IPS DF 4.7 (cell line): ENCODE measurements at regions not wholly inside any gene's neighbourhood (a gene's known extent, or its start where the extent isn't known, plus 50 kb on each side); places are given as distances from the start of the nearest gene placed in this dataset.

Source experiments
- DNase-seq: peaks from one replicate; pipeline ENCODE4 v3.0.0-alpha.2; 2013; ENCODE audit warnings: low spot score; ENCODE audit errors: extremely low read depth

DNA sequence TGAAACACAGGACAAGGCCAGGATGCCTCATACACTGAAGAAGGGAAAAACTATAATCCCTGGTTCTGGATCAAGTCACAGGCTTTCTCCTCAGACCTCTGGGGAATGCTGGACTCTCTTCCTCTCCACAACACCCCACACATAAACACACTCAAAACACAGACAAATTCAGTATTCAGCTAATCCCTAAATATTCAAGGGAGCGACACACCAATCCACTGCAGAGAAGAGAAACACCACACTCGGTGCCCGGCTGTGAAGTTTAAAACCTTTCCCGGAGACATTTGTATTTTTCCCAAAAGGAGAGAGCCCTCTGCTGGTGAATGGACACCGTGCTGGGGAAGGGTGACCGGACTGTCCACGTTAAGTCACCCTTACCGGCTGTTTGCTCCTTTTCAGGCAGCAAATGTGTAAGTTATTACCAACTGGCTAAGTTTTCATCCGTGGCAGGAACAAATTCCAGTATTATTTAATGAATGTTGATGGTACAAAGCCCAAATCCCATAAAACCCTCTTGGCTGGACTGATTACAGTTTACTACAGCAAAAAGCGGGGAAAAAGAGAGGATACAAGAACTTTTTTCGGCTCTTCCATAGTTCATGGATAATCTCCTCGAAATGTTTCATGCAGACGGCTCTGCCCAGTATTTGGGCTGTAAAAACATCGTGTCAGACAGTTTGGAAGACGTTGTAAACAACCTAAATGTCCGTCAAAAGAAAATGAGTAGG, 130.9 kb upstream of the SLC30A5 start:
- DNase-seq = peak; percentile 53

- no peak for DNase-seq
These were observed 129.1 kb upstream of the SLC30A5 start for GRCh38 chr5:68964679-68965078.

- DNase-seq = no peak
These were observed 127.9 kb upstream of the SLC30A5 start for GRCh38 chr5:68965926-68966325.

GRCh38 chr5:68966596-68966995, 127.2 kb upstream of the SLC30A5 start:
- DNase-seq = no peak

- no peak for DNase-seq
These were observed 125.4 kb upstream of the SLC30A5 start for GRCh38 chr5:68968429-68968828.

DNA sequence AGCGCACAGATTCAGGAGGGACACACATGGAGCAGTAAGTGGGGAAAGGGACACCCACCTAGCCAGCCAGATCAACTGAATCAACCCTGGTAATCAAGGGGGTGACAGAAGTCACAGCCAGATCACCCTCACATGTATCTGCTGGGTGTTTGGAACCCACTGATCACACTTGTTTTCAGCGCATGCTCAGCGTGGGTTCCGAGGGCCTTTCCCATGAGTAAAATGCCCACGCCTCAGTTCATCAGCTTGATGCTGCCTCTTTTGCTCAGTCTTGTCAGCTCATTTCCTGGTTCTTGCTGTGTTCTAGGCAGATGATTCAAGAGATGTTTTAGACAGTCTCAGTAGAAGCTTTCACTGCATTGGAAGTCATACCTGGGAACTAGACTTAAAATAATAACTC, 123.2 kb upstream of the SLC30A5 start:
- DNase-seq = no peak

GRCh38 chr5:68973696-68974095, 120.1 kb upstream of the SLC30A5 start:
- DNase-seq = no peak

DNA sequence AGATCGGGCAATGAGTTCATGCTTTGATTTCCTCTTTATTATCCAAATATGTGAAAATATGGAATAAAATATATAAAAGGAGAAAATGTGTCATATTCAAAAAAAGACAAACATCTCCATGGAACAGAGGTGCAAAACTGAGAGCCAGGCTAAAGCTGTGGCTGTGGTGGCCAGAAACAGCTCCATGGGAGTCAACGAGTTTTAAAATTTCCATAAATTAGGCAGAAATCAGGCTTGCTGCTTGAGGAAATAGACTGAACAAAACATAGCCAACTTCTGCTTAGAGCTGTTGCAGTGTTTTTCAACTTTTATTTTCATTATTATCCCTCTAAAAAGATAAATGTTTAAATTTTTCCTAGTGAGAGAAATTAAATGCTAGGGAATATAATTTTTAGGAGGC, 110.8 kb upstream of the SLC30A5 start:
- DNase-seq = no peak

DNA sequence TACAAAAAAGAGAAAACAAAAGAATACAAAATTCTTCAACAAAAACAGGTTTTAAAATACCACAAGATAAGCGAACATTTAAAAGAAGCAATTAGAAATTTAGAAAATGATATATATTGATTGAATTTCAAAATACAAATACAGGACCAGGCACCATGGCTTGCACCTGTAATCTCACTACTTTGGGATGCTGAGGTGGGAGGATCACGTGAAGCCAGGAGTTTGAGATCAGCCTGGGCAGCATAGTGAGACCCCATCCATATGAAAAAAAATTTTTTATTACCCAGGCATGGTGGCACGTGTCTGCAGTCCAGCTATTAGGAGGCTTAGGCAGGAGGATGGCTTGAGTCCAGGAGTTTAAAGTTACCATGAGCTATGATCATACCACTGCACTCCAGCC, 109.9 kb upstream of the SLC30A5 start:
- no peak for DNase-seq

DNA sequence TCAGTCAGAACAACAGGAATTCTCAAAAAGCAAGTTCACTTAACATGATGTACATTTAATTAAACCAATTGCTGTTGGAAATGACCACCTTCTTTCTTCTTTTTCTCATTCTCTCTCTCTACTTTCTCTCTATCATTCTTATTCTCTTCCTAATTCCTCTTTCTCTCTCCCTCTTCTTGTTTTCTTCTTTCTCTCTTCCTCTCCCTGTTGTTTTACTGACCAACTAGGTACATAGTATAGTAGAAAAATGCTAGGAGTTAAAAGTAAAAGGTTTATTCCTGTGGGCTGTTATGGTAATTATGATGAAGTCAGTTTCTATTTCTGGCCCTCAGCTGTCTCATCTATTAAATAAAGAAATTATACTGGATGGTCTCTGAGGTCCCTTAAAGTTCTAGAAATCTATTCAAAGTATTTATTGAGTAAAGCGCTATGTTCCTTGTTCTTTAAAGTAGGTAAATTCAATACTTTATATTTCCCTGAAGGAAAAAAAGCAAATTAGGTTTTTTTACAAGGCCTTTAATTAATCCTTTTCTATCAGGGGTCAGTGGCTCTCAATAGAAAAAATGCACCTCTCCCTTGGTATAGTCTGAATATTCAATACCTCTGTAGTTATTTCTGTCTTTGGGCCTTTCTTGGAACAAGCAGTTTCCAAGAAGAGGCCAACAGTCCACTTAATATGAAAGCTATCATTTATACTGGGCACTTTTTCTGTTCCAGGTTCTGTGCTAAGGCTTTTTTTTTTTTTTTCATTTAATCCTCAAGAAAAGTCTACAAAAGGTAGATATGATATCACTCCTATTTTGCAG, 102.3 kb upstream of the SLC30A5 start:
- no peak for DNase-seq

- DNase-seq = no peak
These were observed 99.2 kb upstream of the SLC30A5 start for GRCh38 chr5:68994645-68995044.

DNA sequence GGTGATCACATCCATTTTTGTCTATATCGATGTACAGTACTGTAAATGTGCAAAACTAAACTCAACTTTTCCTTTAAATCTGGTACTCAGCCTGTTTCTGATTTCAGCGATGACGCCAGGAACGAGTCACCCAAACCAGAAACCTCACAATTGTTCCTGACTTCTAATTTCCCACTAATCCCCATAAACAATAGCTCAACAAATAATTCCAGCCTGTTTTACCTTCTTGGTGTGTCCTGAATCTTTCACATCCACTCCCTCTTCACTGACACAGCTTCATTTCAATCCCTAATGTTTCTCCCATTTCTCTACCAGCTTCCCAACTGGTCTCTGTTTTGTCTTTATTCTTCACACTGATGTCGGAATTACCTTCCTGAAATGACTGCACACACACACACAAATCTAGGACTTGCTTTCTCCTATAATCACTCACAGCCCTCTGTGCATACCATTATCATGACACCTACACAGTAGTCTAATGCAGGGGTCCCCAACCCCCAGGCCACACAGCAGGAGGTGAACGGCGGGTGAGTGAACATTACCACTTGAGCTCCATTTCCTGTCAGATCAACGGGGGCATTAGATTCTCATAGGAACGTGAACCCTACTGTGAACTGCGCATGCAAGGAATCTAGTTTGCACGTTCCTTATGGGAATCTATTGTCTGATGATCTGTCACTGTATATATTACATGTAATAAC, 97.8 kb upstream of the SLC30A5 start:
- DNase-seq = no peak

DNA sequence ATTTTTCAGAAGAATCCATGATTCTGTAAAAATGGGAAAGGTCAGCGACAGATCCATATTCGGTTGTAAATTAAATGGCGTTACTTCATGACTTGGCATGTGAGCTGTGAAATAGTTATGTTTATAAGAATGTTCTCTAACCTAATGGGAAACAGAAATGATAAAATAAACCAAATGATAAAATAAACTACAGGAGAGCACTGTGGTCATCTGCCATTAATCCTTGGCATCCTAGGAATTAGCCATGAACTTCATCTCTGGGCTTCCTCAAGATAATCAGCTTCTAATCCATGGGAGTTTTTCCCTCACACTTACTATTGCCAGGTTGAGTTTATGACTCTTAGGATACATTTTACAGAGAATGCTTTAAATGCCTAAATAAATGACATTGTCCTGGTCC, 94.6 kb upstream of the SLC30A5 start:
- no peak for DNase-seq

- DNase-seq = no peak
These were observed 93.4 kb upstream of the SLC30A5 start for GRCh38 chr5:69000216-69000919.

DNA sequence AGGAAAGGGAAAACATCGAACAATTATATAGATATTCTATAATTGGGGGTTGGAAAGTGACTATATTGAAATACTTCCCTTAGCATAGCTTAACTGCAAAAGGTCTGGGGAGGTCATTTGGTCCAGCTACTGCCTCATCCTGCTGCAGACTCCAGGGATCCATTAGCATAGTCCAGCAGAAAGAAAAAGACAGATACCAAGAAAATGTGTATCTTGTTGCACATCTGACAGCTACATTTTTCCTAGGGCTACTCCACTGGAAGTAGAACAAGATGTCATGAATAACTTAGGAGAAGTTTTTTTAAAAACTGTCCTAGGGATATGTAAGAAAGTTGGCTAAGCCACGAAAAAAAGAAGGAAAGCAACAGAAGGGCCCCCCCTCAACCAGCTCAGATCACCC, 92.9 kb upstream of the SLC30A5 start:
- DNase-seq = no peak

DNA sequence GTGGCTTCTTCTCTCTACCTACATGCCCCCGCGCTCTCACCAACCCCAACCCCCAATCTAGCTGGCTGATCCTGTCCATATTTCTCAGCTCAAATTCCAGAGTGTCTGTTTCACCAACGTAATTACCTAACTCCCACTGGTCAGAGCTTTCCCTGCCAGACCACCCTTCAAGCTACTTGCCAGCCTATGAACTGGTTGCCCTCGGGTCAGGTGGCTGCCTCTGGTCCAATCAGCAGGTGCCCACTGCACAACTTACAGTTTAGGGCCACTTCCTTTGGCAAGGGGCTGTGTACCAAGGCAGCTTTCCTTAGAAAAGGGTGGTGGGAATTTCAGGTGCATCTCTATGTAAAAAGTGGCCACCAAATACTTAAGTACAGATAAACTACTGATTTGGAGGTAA, 92.2 kb upstream of the SLC30A5 start:
- DNase-seq = no peak

DNA sequence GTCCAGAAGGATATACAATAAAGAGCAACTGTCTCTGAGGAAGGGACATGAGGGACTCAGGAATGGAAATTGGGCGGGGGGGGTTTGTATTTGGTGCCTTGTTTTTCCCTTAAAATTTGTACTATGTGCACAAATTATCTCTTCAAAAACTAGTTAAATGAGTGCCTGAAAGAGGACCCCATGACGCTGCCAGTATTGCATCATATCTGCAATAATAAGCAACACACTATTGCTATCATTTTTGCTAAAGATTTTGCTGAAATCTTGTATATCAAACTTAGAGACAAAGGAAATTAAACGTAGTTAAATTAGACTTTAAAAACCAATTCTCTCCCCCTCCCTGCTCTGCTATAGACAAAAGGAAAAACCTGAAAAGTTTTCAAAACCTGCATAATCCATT, 89.7 kb upstream of the SLC30A5 start:
- no peak for DNase-seq

DNA sequence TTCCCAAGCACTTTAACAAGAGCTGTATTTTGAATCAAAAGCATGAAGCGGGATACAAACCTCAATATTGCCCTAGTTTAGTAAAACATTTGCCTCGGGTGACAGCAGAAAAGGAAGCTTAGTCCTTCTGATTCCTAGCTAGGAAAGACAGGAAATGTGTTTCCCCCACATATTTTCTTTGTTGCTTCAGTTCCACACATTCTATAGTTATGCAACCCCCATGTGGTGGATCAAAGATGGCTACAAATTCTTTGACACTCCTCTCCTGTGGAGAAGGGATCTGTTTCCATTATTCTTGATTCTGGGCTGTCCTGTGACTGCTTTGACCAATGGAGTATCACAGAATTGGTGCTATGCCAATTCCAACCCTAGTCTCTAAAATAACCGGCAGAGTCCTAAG, 89.1 kb upstream of the SLC30A5 start:
- DNase-seq = no peak

- DNase-seq = no peak
These were observed 87.8 kb upstream of the SLC30A5 start for GRCh38 chr5:69006030-69006429.

GRCh38 chr5:69007163-69007562, 86.7 kb upstream of the SLC30A5 start:
- no peak for DNase-seq

- peak; percentile 44 for DNase-seq
These were observed 86.0 kb upstream of the SLC30A5 start for GRCh38 chr5:69007726-69008368.
